ENCODE measurements at regions not wholly inside any gene's neighbourhood (a gene's known extent, or its start where the extent isn't known, plus 50 kb on each side); places are given as distances from the start of the nearest gene placed in this dataset.

- no peaks in the 10 kb centered on the region for H3K27me3 ChIP-seq
- no peaks in the 10 kb centered on the region for H3K9me3 ChIP-seq
- no peak for ATAC-seq
- H3K4me1 ChIP-seq, result no peaks in the 10 kb centered on the region
- intact Hi-C loops (cut with DNase I), result no loop called here
- no peak for TF ChIP-seq CTCF (IDR thresholded peaks at IDR 0.05)
- DNase-seq, result no peak
- H3K4me3 ChIP-seq, result no peak overlapping the region
- no peak overlapping the region for H3K27ac ChIP-seq
- H3K36me3 ChIP-seq, result no peaks in the 10 kb centered on the region
Measured at GRCh38 chr2:88810488-88810887, 119.0 kb downstream of the RPIA start.

DNA sequence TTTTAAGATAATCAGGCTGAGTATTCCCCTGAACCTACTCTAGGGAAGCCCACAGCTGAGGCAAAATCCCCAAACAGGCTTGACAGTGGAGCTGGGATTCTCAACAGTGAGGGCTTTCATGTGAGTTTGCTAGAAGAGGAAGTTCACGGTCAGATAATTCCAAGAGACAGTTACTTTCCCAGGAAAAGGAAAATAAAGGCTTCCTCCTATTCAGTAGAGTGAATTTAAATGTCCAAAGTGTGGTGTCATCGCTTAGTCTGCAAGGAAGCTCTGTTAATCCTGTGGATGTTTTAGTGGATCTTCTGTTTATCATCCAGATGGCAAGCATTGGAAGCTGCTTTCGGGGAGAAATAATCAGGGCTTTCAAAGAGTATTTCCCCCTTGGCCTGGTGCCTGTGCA lies 119.8 kb downstream of the RPIA start:
- DNase-seq, result no peak
- no peak for ATAC-seq
- Histone ChIP-seq H3K9me3 (no peaks in the 10 kb centered on the region), H3K4me3 (no peak overlapping the region), H3K4me1 (no peaks in the 10 kb centered on the region), H3K36me3 (no peaks in the 10 kb centered on the region), H3K27ac (no peak overlapping the region), H3K27me3 (no peaks in the 10 kb centered on the region)
- TF ChIP-seq CTCF (IDR thresholded peaks at IDR 0.05), result no peak
- intact Hi-C loops (cut with DNase I), result no loop called here

- intact Hi-C loops (cut with DNase I), result no loop called here
- ATAC-seq, result no peak
- no peaks in the 10 kb centered on the region for H3K4me1 ChIP-seq
Measured at GRCh38 chr2:88811681-88812080, 120.2 kb downstream of the RPIA start.

DNA sequence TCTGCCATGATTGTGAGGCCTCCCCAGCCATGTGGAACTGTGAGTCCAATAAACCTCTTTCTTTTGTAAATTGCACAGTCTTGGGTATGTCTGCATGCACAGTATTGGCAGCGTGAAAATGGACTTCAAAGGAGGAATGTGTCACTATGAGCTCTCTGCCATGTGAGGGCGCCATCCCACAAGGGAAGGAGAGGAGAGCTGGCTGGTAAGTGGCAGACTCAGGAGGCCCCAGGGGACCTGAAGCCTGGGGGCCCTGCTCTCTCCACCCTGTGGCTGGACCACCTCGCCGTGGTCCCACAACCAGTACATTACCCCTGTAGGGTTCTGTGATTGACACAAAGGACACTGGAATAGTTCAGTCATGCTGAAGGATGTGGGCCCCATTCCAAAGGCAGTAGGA lies 122.1 kb downstream of the RPIA start:
- intact Hi-C loops (cut with DNase I), result no loop called here

More at GRCh38 chr2:88811681-88812080, 120.2 kb downstream of the RPIA start:
- DNase-seq, result no peak
- Histone ChIP-seq H3K27ac (no peak overlapping the region), H3K9me3 (no peaks in the 10 kb centered on the region), H3K4me3 (no peak overlapping the region), H3K27me3 (no peaks in the 10 kb centered on the region), H3K36me3 (no peaks in the 10 kb centered on the region)
- TF ChIP-seq CTCF (IDR thresholded peaks at IDR 0.05), result no peak

DNA sequence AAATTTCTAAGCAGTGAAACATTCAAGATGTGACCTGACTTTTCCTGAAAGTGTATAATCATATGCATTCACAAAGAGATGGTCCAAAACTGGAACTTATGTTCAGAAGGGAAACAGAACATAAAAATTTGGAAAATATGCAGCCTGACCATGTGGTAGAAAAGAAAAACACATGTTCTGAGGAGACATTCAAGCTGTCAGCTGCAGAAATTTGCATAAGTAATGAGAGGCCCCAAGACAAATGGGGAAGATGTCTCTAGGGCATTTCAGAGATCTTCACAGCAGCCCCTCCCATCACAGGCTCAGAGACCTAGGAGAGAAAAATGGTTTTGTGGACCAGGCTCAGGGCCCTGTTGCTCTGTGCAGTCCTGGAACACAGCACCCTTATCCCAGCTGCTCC lies 123.8 kb downstream of the RPIA start:
- no peaks in the 10 kb centered on the region for H3K9me3 ChIP-seq
- H3K4me3 ChIP-seq, result no peak overlapping the region
- H3K4me1 ChIP-seq, result no peaks in the 10 kb centered on the region
- no peak overlapping the region for H3K27ac ChIP-seq
- ATAC-seq (no peak), DNase-seq (no peak)
- TF ChIP-seq CTCF (IDR thresholded peaks at IDR 0.05), result no peak
- intact Hi-C loops (cut with DNase I), result no loop called here
- no peaks in the 10 kb centered on the region for H3K27me3 ChIP-seq
- no peaks in the 10 kb centered on the region for H3K36me3 ChIP-seq

More for the DNA sequence above, 122.1 kb downstream of the RPIA start:
- ATAC-seq, result no peak
- Histone ChIP-seq H3K36me3 (no peaks in the 10 kb centered on the region), H3K27ac (no peak overlapping the region), H3K4me1 (no peaks in the 10 kb centered on the region), H3K9me3 (no peaks in the 10 kb centered on the region), H3K27me3 (no peaks in the 10 kb centered on the region), H3K4me3 (no peak overlapping the region)
- peak; percentile 20 for TF ChIP-seq CTCF (IDR thresholded peaks at IDR 0.05)
- DNase-seq, result no peak

- Histone ChIP-seq H3K4me3 (no peak overlapping the region), H3K27ac (no peak overlapping the region), H3K27me3 (no peaks in the 10 kb centered on the region), H3K4me1 (no peaks in the 10 kb centered on the region), H3K36me3 (no peaks in the 10 kb centered on the region), H3K9me3 (no peaks in the 10 kb centered on the region)
- ATAC-seq (no peak), DNase-seq (no peak)
- TF ChIP-seq CTCF (IDR thresholded peaks at IDR 0.05), result no peak
- intact Hi-C loops (cut with DNase I), result no loop called here
Measured at GRCh38 chr2:88815697-88816096, 124.2 kb downstream of the RPIA start.

All from upper lobe of right lung (tissue), 1 donor.